Fibroblast of pulmonary artery (primary cell): ENCODE measurements at regions not wholly inside any gene's neighbourhood (a gene's known extent, or its start where the extent isn't known, plus 50 kb on each side); places are given as distances from the start of the nearest gene placed in this dataset.

ENCODE experiments used
- DNase-seq: peaks from one replicate; pipeline ENCODE4 v3.0.0-alpha.2; 2010; ENCODE audit warnings: low read depth
- H3K4me3 ChIP-seq: replicated peaks from 2 replicates; pipeline ENCODE4 v1.5.1; 2011; ENCODE audit warnings: low read depth, mild to moderate bottlenecking, control low read depth, low read length, moderate library complexity
- TF ChIP-seq, protein P1 (sequence below): IDR thresholded peaks from 2 replicates; pipeline ENCODE4 v1.5.1; 2011; ENCODE audit warnings: mild to moderate bottlenecking, control low read depth, low read length, inconsistent platforms; ENCODE audit errors: missing control alignments

GRCh38 chr13:59479629-59480028 lies 684.1 kb downstream of the DIAPH3 start:
- H3K4me3 ChIP-seq: no peak overlapping the region
- DNase-seq: no peak
- TF ChIP-seq, protein P1, sequence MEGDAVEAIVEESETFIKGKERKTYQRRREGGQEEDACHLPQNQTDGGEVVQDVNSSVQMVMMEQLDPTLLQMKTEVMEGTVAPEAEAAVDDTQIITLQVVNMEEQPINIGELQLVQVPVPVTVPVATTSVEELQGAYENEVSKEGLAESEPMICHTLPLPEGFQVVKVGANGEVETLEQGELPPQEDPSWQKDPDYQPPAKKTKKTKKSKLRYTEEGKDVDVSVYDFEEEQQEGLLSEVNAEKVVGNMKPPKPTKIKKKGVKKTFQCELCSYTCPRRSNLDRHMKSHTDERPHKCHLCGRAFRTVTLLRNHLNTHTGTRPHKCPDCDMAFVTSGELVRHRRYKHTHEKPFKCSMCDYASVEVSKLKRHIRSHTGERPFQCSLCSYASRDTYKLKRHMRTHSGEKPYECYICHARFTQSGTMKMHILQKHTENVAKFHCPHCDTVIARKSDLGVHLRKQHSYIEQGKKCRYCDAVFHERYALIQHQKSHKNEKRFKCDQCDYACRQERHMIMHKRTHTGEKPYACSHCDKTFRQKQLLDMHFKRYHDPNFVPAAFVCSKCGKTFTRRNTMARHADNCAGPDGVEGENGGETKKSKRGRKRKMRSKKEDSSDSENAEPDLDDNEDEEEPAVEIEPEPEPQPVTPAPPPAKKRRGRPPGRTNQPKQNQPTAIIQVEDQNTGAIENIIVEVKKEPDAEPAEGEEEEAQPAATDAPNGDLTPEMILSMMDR: no peak

DNA sequence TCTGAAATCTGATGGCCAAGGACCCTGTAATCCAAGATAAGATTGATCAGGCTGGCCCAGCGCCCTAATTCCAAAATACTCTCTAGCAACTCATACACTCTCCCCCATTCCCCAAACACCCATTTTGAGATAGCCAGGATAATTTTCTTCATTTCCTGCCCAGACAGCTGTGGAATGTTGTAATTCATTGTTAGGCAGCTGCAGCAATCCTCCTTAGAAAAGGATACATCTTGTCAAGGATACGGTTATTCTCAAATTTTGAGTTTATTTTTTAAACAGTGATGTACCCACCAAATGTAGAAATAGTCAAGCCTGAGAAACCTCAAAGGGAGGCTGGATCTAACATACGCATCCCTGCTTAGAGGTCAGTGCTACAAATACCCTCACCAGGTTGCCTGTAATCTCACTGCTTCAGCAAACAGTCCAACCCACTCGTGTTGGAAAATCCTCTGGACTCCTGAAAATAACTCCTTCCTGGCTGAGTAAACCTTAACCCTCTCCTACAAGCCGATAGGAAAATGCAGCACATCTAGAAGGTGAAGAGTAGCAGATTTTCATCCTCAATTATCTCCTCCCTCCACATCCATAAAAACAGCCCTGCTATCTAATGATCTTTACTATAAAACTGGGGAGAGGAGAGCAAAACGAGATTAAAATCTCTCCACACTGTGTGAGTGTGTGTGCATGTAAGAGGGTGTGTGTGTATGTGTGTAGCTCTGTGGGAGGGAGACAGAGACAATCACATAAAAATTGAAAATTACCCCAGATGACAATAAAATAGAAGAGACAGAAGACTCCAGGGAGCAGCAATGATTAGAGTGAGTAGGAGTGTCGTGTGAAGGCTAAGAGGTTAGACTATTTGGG lies 683.1 kb downstream of the DIAPH3 start:
- DNase-seq: peak; percentile 34
- TF ChIP-seq, protein P1: no peak
- H3K4me3 ChIP-seq: no peak overlapping the region

GRCh38 chr13:59483501-59484145 lies 680.1 kb downstream of the DIAPH3 start:
- DNase-seq: peak; percentile 49
- TF ChIP-seq, protein P1: no peak
- no peak overlapping the region for H3K4me3 ChIP-seq

- DNase-seq: no peak
- TF ChIP-seq, protein P1: no peak
- no peak overlapping the region for H3K4me3 ChIP-seq
These were observed 675.8 kb downstream of the DIAPH3 start for GRCh38 chr13:59487883-59488282.

GRCh38 chr13:59488436-59488835 lies 675.3 kb downstream of the DIAPH3 start:
- no peak for DNase-seq
- no peak overlapping the region for H3K4me3 ChIP-seq
- TF ChIP-seq, protein P1: no peak

- DNase-seq: no peak
- TF ChIP-seq, protein P1: no peak
These were observed 673.1 kb downstream of the DIAPH3 start for GRCh38 chr13:59490651-59491050.

More at GRCh38 chr13:59490651-59491050, 673.1 kb downstream of the DIAPH3 start:
- H3K4me3 ChIP-seq: no peak overlapping the region
